Fibroblast of lung (primary cell): ENCODE measurements at regions not wholly inside any gene's neighbourhood (a gene's known extent, or its start where the extent isn't known, plus 50 kb on each side); places are given as distances from the start of the nearest gene placed in this dataset.

ENCODE experiments used
- DNase-seq, 2 donors: peaks; one replicate each; pipeline versions ENCODE4 v3.0.0 to v3.0.0-alpha.2; 2010; ENCODE audit warnings: low read depth in 2 of 2
- H2AFZ ChIP-seq: 2 replicates; pipeline ENCODE4 v1.5.1; 2012; ENCODE audit warnings: low read length, control low read depth, inconsistent platforms
- H3K27ac ChIP-seq: 2 replicates; pipeline ENCODE4 v1.5.1; 2011; ENCODE audit warnings: low read length, control low read depth; ENCODE audit not compliant: insufficient read depth
- H3K27me3 ChIP-seq: 2 replicates; pipeline ENCODE4 v1.5.1; 2011; ENCODE audit warnings: mild to moderate bottlenecking, low read length; ENCODE audit not compliant: control insufficient read depth, insufficient read depth
- H3K36me3 ChIP-seq: 2 replicates; pipeline ENCODE4 v1.5.1; 2011; ENCODE audit warnings: low read length; ENCODE audit not compliant: control insufficient read depth, insufficient read depth
- H3K4me1 ChIP-seq: 2 replicates; pipeline ENCODE4 v1.5.1; 2011; ENCODE audit warnings: low read length; ENCODE audit not compliant: control insufficient read depth, insufficient read depth; ENCODE audit errors: extremely low read depth
- H3K4me2 ChIP-seq: 2 replicates; pipeline ENCODE4 v1.5.1; 2011; ENCODE audit warnings: low read length, control low read depth; ENCODE audit not compliant: insufficient read depth; ENCODE audit errors: extremely low read depth
- H3K4me3 ChIP-seq, 4 experiments: fragments of 200-600 bp in 1 of 4; sonication (generic) in 1 of 4; replicated peaks in 1 of 4; 2 replicates each; pipeline ENCODE4 v1.5.1; 2011 to 2016; ENCODE audit warnings: low read length in 4 of 4, low read depth in 3 of 4, mild to moderate bottlenecking in 3 of 4, control low read depth in 2 of 4, inconsistent platforms in 1 of 4, mixed read lengths in 1 of 4; ENCODE audit not compliant: insufficient read depth in 1 of 4; ENCODE audit errors: control extremely low read depth in 1 of 4
- H3K79me2 ChIP-seq: 2 replicates; pipeline ENCODE4 v1.5.1; 2012; ENCODE audit warnings: mild to moderate bottlenecking, low read length, inconsistent platforms; ENCODE audit not compliant: control insufficient read depth, insufficient read depth
- H3K9ac ChIP-seq: 2 replicates; pipeline ENCODE4 v1.5.1; 2011; ENCODE audit warnings: mild to moderate bottlenecking, low read length, control low read depth; ENCODE audit not compliant: insufficient read depth
- H3K9me3 ChIP-seq: 2 replicates; pipeline ENCODE4 v1.5.1; 2012; ENCODE audit warnings: low read depth, low read length; ENCODE audit not compliant: control insufficient read depth, insufficient read depth
- H4K20me1 ChIP-seq: 2 replicates; pipeline ENCODE4 v1.5.1; 2011; ENCODE audit warnings: low read length; ENCODE audit not compliant: control insufficient read depth, insufficient read depth; ENCODE audit errors: extremely low read depth
- CTCF ChIP-seq, 2 donors: IDR thresholded peaks in 1 of 2; conservative IDR thresholded peaks in 1 of 2; 1 replicate in 1 of 2; 2 replicates in 1 of 2; pipeline ENCODE4 v1.5.1; 2011 to 2012; ENCODE audit warnings: low read length in 2 of 2, control low read depth in 1 of 2, inconsistent platforms in 1 of 2, low read depth in 1 of 2, mild to moderate bottlenecking in 1 of 2
- EZH2 ChIP-seq: IDR thresholded peaks from 2 replicates; pipeline ENCODE4 v1.5.1; 2012; ENCODE audit warnings: low read length, control low read depth, mild to moderate bottlenecking; ENCODE audit errors: missing control alignments

DNA sequence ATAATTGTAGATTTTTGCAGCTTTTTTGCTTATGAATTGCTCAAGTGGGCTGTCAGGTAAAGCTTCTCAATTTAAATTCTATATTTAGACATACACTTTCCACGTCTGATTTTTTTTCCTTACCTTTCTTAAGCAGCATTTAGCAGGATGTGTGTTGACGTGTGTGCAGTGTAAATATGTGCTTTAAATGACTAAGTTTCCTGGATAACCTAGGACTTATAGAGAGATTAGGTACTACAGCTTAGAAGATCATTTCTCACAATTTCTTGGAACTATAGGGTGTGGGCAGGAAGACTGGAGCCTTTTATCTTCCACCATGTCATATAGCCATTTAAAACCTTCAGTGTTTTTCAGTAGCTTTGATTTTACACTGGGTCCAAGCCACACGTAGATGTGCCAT is 263.5 kb downstream of the NOVA1 start:
- Histone ChIP-seq H4K20me1 (no peaks in the 10 kb centered on the region), H3K27me3 (no peaks in the 10 kb centered on the region), H3K9me3 (no peaks in the 10 kb centered on the region), H3K79me2 (no peaks in the 10 kb centered on the region), H3K4me3 (no peak overlapping the region), H2AFZ (no peak overlapping the region), H3K27ac (no peak overlapping the region), H3K4me1 (no peaks in the 10 kb centered on the region), H3K4me2 (no peak overlapping the region), H3K9ac (no peak overlapping the region), H3K36me3 (no peaks in the 10 kb centered on the region)
- no peak for TF ChIP-seq EZH2
- TF ChIP-seq CTCF (conservative IDR thresholded peaks at IDR 0.05 in 1 of 2, IDR thresholded peaks at IDR 0.05 in 1 of 2; ENCODE audit: low read depth in 1 of 2, low read length in 2 of 2): no peak
- no peak for DNase-seq

- peak in 1 of 2 donors; percentile 43 for DNase-seq
Observed at GRCh38 chr14:26332966-26333365, 264.9 kb downstream of the NOVA1 start.

GRCh38 chr14:26330982-26331381 is 266.9 kb downstream of the NOVA1 start:
- DNase-seq: peak in 1 of 2 donors; percentile 51

More at GRCh38 chr14:26332966-26333365, 264.9 kb downstream of the NOVA1 start:
- Histone ChIP-seq H2AFZ (no peak overlapping the region), H3K27me3 (no peaks in the 10 kb centered on the region), H3K27ac (no peak overlapping the region), H3K79me2 (no peaks in the 10 kb centered on the region), H4K20me1 (no peaks in the 10 kb centered on the region), H3K4me3 (no peak overlapping the region), H3K4me2 (no peak overlapping the region), H3K9ac (no peak overlapping the region), H3K4me1 (no peaks in the 10 kb centered on the region), H3K36me3 (no peaks in the 10 kb centered on the region), H3K9me3 (no peaks in the 10 kb centered on the region)
- TF ChIP-seq CTCF (conservative IDR thresholded peaks at IDR 0.05 in 1 of 2, IDR thresholded peaks at IDR 0.05 in 1 of 2; ENCODE audit: low read depth in 1 of 2, low read length in 2 of 2) (no peak), EZH2 (no peak)

More at GRCh38 chr14:26330982-26331381, 266.9 kb downstream of the NOVA1 start:
- no peaks in the 10 kb centered on the region for H3K9me3 ChIP-seq
- H2AFZ ChIP-seq: no peak overlapping the region
- no peak overlapping the region for H3K4me2 ChIP-seq
- no peaks in the 10 kb centered on the region for H3K27me3 ChIP-seq
- H4K20me1 ChIP-seq: no peaks in the 10 kb centered on the region
- no peaks in the 10 kb centered on the region for H3K4me1 ChIP-seq
- TF ChIP-seq EZH2 (no peak), CTCF (conservative IDR thresholded peaks at IDR 0.05 in 1 of 2, IDR thresholded peaks at IDR 0.05 in 1 of 2; ENCODE audit: low read depth in 1 of 2, low read length in 2 of 2) (no peak)
- H3K27ac ChIP-seq: no peak overlapping the region
- no peak overlapping the region for H3K4me3 ChIP-seq
- no peaks in the 10 kb centered on the region for H3K36me3 ChIP-seq
- no peak overlapping the region for H3K9ac ChIP-seq
- H3K79me2 ChIP-seq: no peaks in the 10 kb centered on the region
